Pancreas (tissue), 10 donors: ENCODE measurements at regions not wholly inside any gene's neighbourhood (a gene's known extent, or its start where the extent isn't known, plus 50 kb on each side); places are given as distances from the start of the nearest gene placed in this dataset.

Experiments
- ATAC-seq, 4 donors: fragments of 200-7000 bp; cut with Tn5 transposase; one replicate each; pipeline versions ENCODE4 v1.8.0 to v1.9.1; 2020; ENCODE audit warnings: mild to moderate bottlenecking in 4 of 4, moderate library complexity in 4 of 4
- DNase-seq, 6 donors: peaks; one replicate each; pipeline ENCODE4 v3.0.0-alpha.2; 2020
- FAIRE-seq: peaks from 2 replicates; lab custom pipeline; 2012; peaks lifted over from hg19 to GRCh38; lab: Jason Lieb, UNC
- H3K27ac ChIP-seq, 4 donors: fragments of 200-600 bp; sonication (generic); 1 replicate in 3 of 4; 2 replicates in 1 of 4; pipeline versions ENCODE4 v1.5.0 to v1.8.0; 2020
- H3K27me3 ChIP-seq, 4 donors: fragments of 200-600 bp; one replicate each; pipeline ENCODE4 v1.8.0; 2021
- H3K36me3 ChIP-seq, 3 donors: fragments of 200-600 bp; sonication (generic) in 1 of 3; one replicate each; pipeline versions ENCODE4 v1.5.0 to v1.8.0; 2020 to 2021
- H3K4me1 ChIP-seq, 3 donors: fragments of 200-600 bp; one replicate each; pipeline ENCODE4 v1.8.0; 2021
- H3K4me3 ChIP-seq, 4 donors: fragments of 200-600 bp; sonication (generic) in 2 of 4; one replicate each; pipeline versions ENCODE4 v1.5.0 to v1.8.0; 2020 to 2021
- H3K9me3 ChIP-seq, 4 donors: fragments of 200-600 bp; one replicate each; pipeline ENCODE4 v1.8.0; 2021
- WGBS, 2 donors: extraction: QIAGEN DNeasy Blood & Tissue Kit; methylation state at CpG; one replicate each; pipeline ENCODE4 v1.1.7; 2013; 5-methylcytosine and 5-hydroxymethylcytosine counted together
- intact Hi-C, 3 donors: fragments of 100-400 bp; cut with DNase I; formaldehyde crosslinking; loops; one replicate each; pipeline versions ENCODE4 v1.11.1 to v1.14.2; 2022
- TF ChIP-seq, protein P1 (sequence below), 4 donors: fragments of 200-600 bp; sonication (generic) in 3 of 4; IDR thresholded peaks; one replicate each; pipeline versions ENCODE4 v1.5.0 to v1.8.0; 2021; ENCODE audit warnings: antibody characterized with exemption in 4 of 4
- donor health status: healthy with polysubstance abuse.
- donor health status: DM: no; HTN: no; CAD: no; lungs with moderate emphysema.
- donor health status: DM: no; HTN: no; CAD: no.
- donor health status: control.
- donor health status: control.
- donor health status: Bipolar disorder and iron deficiency.
- donor health status: DM: yes; HTN: yes; CAD: no.
- donor health status: DM: no; HTN: no; CAD: no.
- donor health status: DM: no; HTN: no; CAD: no.
- donor health status: DM: yes; HTN: yes; CAD: no.

DNA sequence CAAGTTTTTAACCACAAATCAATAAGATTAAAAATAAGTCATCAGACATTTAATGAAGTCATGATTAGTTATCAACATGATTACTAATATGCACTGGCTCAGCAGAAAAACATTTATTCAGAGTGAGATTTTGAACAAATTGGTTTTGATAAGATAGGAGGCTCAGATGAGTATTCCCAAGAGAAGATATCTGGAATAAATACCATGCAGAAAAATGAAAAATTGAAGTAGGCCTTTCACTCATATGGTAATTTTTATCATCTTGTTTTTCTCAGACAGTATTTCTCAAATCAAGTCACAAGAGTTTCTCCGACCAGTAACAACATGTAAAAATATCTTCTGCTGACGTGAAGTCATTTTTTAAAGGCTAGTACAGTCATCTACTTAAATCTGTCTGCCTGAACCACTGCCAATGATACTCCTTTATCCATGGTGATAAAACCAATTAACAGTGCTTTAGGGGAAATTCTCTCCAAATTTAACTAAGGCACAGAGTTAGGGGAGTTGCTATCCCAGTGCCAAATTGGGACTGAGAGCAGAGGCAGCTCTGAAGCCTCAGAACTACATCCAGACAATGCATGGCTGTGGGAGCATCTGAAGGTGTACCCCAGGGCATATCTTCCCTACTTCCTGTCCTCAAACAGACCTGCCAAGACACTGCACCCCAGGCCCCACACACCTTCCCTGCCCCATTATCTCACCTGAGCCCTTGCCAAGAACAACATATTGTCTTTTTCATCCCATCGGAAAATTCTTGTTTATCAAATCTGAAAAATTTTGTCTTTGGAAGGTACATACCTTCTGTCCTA lies 105.5 kb upstream of the TSLP start:
- Histone ChIP-seq H3K9me3 (no peaks in the 10 kb centered on the region), H3K4me1 (no peaks in the 10 kb centered on the region), H3K27me3 (no peaks in the 10 kb centered on the region), H3K27ac (no peak overlapping the region), H3K4me3 (no peak overlapping the region), H3K36me3 (no peaks in the 10 kb centered on the region)
- intact Hi-C loops = no loop called here
- 56 to 67% methylated on average over 3 of the region's 3 CpGs for WGBS, 2 donors
- TF ChIP-seq, protein P1, sequence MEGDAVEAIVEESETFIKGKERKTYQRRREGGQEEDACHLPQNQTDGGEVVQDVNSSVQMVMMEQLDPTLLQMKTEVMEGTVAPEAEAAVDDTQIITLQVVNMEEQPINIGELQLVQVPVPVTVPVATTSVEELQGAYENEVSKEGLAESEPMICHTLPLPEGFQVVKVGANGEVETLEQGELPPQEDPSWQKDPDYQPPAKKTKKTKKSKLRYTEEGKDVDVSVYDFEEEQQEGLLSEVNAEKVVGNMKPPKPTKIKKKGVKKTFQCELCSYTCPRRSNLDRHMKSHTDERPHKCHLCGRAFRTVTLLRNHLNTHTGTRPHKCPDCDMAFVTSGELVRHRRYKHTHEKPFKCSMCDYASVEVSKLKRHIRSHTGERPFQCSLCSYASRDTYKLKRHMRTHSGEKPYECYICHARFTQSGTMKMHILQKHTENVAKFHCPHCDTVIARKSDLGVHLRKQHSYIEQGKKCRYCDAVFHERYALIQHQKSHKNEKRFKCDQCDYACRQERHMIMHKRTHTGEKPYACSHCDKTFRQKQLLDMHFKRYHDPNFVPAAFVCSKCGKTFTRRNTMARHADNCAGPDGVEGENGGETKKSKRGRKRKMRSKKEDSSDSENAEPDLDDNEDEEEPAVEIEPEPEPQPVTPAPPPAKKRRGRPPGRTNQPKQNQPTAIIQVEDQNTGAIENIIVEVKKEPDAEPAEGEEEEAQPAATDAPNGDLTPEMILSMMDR (IDR thresholded peaks at IDR 0.05) = no peak
- no peak for FAIRE-seq
- DNase-seq = no peak
- ATAC-seq = no peak

- TF ChIP-seq, protein P1 (IDR thresholded peaks at IDR 0.05) = no peak
- Histone ChIP-seq H3K4me3 (no peak overlapping the region), H3K27me3 (no peaks in the 10 kb centered on the region), H3K36me3 (no peaks in the 10 kb centered on the region), H3K9me3 (no peaks in the 10 kb centered on the region), H3K4me1 (no peaks in the 10 kb centered on the region), H3K27ac (no peak overlapping the region)
- FAIRE-seq (no peak), DNase-seq (no peak), ATAC-seq (no peak)
- intact Hi-C loops = no loop called here
- WGBS, 2 donors = 36 to 47% methylated on average over 4 of the region's 4 CpGs
Observed at GRCh38 chr5:110968246-110969005, 103.1 kb upstream of the TSLP start.

DNA sequence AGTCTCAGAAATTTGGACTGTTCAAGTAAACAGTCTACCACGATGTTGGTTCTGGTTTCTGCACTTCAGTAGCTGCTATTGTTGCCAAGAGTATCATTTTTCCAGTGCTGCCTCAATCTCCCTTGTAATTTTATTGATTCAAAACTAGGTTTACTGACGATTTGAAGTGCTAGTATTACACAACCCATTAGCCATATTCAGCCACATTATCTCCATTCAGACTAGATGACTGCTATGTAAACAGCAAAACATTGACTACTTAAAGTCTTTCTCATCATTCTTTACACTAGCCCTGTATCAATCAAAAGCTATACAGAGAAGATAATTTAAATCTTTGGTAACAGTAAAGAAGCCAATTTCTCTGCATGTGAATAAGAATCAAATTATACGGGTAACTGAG lies 102.0 kb upstream of the TSLP start:
- DNase-seq (no peak), FAIRE-seq (no peak), ATAC-seq (no peak)
- Histone ChIP-seq H3K36me3 (no peaks in the 10 kb centered on the region), H3K4me3 (no peak overlapping the region), H3K9me3 (no peaks in the 10 kb centered on the region), H3K27ac (no peak overlapping the region), H3K27me3 (no peaks in the 10 kb centered on the region), H3K4me1 (no peaks in the 10 kb centered on the region)
- intact Hi-C loops = no loop called here
- TF ChIP-seq, protein P1 (IDR thresholded peaks at IDR 0.05) = no peak
- WGBS, 2 donors = 42 to 50% methylated on average over 3 of the region's 3 CpGs

- ATAC-seq = no peak
- WGBS, 2 donors = 28 to 35% methylated on average over 2 of the region's 2 CpGs
Observed at GRCh38 chr5:110973510-110973909, 98.0 kb upstream of the TSLP start.

More at GRCh38 chr5:110973510-110973909, 98.0 kb upstream of the TSLP start:
- no peaks in the 10 kb centered on the region for H3K36me3 ChIP-seq
- TF ChIP-seq, protein P1 (IDR thresholded peaks at IDR 0.05) = no peak
- no peaks in the 10 kb centered on the region for H3K27me3 ChIP-seq
- FAIRE-seq (no peak), DNase-seq (no peak)
- H3K27ac ChIP-seq = no peak overlapping the region
- no peaks in the 10 kb centered on the region for H3K4me1 ChIP-seq
- no peak overlapping the region for H3K4me3 ChIP-seq
- intact Hi-C loops = no loop called here
- no peaks in the 10 kb centered on the region for H3K9me3 ChIP-seq
